ENCODE measurements at regions not wholly inside any gene's neighbourhood (a gene's known extent, or its start where the extent isn't known, plus 50 kb on each side); places are given as distances from the start of the nearest gene placed in this dataset.

DNA sequence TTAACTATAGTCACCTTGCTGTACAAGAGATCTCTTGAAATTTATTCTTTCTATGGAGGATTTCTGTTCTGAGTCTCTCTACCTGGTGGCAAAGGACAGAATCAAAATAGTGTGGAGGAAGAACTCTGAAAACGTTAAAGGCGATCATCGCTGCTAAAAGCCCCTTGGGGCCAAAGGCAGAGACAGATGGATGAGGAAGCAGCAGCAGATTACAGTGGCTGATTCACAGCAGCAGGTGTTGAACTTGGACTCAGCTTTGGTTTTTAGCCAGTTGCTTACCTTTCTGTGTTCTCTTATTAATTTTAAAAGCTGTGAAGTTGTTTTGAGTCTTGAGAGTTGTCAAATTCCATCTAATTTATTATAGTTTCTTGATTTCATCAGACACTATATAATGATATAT, 956.1 kb upstream of the GOT2 start:
- Histone ChIP-seq H3K4me3 (ENCODE audit: low read depth in 2 of 2, low read length in 1 of 2) (no peak overlapping the region), H3K79me2 (ENCODE audit: insufficient read depth) (no peaks in the 10 kb centered on the region), H3K4me2 (no peak overlapping the region), H3K36me3 (replicated peaks in 1 of 2; ENCODE audit: control insufficient read depth in 1 of 2, insufficient read depth in 2 of 2, low read length in 1 of 2) (no peaks in the 10 kb centered on the region), H3F3A (replicated peaks; ENCODE audit: insufficient read depth) (no peaks in the 10 kb centered on the region), H3K9me2 (no peaks in the 10 kb centered on the region), H4K20me1 (ENCODE audit: insufficient read depth) (no peaks in the 10 kb centered on the region), H3K9me3 (no peaks in the 10 kb centered on the region), H2AFZ (ENCODE audit: low read depth) (no peak overlapping the region), H3K9ac (no peak overlapping the region), H3K27ac (ENCODE audit: low read depth in 2 of 2, low read length in 1 of 2) (no peak overlapping the region), H3K27me3 (ENCODE audit: insufficient read depth) (no peaks in the 10 kb centered on the region), H3K4me1 (ENCODE audit: control insufficient read depth in 1 of 2, insufficient read depth in 2 of 2, low read depth in 1 of 2, low read length in 1 of 2) (no peaks in the 10 kb centered on the region)
- TF ChIP-seq, protein P1, sequence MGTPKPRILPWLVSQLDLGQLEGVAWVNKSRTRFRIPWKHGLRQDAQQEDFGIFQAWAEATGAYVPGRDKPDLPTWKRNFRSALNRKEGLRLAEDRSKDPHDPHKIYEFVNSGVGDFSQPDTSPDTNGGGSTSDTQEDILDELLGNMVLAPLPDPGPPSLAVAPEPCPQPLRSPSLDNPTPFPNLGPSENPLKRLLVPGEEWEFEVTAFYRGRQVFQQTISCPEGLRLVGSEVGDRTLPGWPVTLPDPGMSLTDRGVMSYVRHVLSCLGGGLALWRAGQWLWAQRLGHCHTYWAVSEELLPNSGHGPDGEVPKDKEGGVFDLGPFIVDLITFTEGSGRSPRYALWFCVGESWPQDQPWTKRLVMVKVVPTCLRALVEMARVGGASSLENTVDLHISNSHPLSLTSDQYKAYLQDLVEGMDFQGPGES (IDR thresholded peaks at IDR 0.05; ENCODE audit: low read depth, low read length) = no peak
- TF ChIP-seq NRF1 (IDR thresholded peaks at IDR 0.05; ENCODE audit: low read depth, low read length) (no peak), FOXM1 (IDR thresholded peaks at IDR 0.05; ENCODE audit: low read depth) (no peak), EZH2phosphoT487 (IDR thresholded peaks at IDR 0.05; ENCODE audit: borderline replicate concordance, low read depth) (no peak), EP300 (IDR thresholded peaks at IDR 0.05; ENCODE audit: borderline replicate concordance in 1 of 2, low read depth in 1 of 2, low read length in 1 of 2) (no peak), GABPA (IDR thresholded peaks at IDR 0.05; ENCODE audit: low read depth) (no peak), SMC3 (IDR thresholded peaks at IDR 0.05; ENCODE audit: low read depth, low read length) (no peak)
- TF ChIP-seq, protein P2, sequence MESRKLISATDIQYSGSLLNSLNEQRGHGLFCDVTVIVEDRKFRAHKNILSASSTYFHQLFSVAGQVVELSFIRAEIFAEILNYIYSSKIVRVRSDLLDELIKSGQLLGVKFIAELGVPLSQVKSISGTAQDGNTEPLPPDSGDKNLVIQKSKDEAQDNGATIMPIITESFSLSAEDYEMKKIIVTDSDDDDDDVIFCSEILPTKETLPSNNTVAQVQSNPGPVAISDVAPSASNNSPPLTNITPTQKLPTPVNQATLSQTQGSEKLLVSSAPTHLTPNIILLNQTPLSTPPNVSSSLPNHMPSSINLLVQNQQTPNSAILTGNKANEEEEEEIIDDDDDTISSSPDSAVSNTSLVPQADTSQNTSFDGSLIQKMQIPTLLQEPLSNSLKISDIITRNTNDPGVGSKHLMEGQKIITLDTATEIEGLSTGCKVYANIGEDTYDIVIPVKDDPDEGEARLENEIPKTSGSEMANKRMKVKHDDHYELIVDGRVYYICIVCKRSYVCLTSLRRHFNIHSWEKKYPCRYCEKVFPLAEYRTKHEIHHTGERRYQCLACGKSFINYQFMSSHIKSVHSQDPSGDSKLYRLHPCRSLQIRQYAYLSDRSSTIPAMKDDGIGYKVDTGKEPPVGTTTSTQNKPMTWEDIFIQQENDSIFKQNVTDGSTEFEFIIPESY (IDR thresholded peaks at IDR 0.05; ENCODE audit: borderline replicate concordance, low read depth) = no peak
- no peak for DNase-seq
- POLR2A ChIA-PET = no interaction called here
- WGBS (ENCODE audit: low lambda C conversion rate) = 43% methylated on average over 3 of the region's 3 CpGs
- CTCF ChIA-PET = no interaction called here

DNA sequence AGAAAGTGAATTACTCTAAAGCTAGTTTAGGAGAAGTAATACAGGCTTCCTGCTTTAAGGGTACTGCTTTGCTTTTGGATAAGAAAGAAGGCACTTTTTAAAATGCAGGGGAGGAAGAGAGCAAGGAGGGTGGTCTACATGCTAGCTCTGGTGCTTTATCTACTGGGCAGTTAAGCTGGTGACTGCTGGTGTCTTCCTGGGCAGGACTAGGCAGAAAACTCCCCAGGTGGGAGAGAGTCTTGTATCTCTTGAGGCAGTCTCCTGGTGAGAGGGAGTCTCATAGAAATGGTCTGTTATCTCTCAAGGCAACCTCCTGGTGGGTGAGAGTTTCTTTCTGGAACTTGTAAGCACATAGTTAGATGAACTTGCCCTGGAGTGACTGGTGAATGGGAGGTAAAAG, 953.9 kb upstream of the GOT2 start:
- TF ChIP-seq, protein P3, sequence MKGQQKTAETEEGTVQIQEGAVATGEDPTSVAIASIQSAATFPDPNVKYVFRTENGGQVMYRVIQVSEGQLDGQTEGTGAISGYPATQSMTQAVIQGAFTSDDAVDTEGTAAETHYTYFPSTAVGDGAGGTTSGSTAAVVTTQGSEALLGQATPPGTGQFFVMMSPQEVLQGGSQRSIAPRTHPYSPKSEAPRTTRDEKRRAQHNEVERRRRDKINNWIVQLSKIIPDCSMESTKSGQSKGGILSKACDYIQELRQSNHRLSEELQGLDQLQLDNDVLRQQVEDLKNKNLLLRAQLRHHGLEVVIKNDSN (IDR thresholded peaks at IDR 0.05; ENCODE audit: borderline replicate concordance, low read depth) = no peak
- TF ChIP-seq YY1 (IDR thresholded peaks at IDR 0.05; ENCODE audit: low read depth) = no peak
- no peak for TF ChIP-seq TAF1 (IDR thresholded peaks at IDR 0.05; ENCODE audit: borderline replicate concordance, low read depth, low read length)
- TF ChIP-seq, protein P2 (IDR thresholded peaks at IDR 0.05; ENCODE audit: borderline replicate concordance, low read depth) = no peak
- TF ChIP-seq RXRA (IDR thresholded peaks at IDR 0.05; ENCODE audit: borderline replicate concordance, low read depth) = no peak
- TF ChIP-seq NFIC (IDR thresholded peaks at IDR 0.05; ENCODE audit: borderline replicate concordance) = no peak
- no peak for TF ChIP-seq FOXM1 (IDR thresholded peaks at IDR 0.05; ENCODE audit: low read depth)
- TF ChIP-seq, protein P1 (IDR thresholded peaks at IDR 0.05; ENCODE audit: low read depth, low read length) = no peak
- Histone ChIP-seq H3K27ac (ENCODE audit: low read depth in 2 of 2, low read length in 1 of 2) (no peak overlapping the region), H3K79me2 (ENCODE audit: insufficient read depth) (no peaks in the 10 kb centered on the region), H3K9ac (no peak overlapping the region), H2AFZ (ENCODE audit: low read depth) (no peak overlapping the region), H3K4me3 (ENCODE audit: low read depth in 2 of 2, low read length in 1 of 2) (no peak overlapping the region), H3K27me3 (ENCODE audit: insufficient read depth) (no peaks in the 10 kb centered on the region), H3K9me2 (no peaks in the 10 kb centered on the region), H4K20me1 (ENCODE audit: insufficient read depth) (no peaks in the 10 kb centered on the region), H3F3A (replicated peaks; ENCODE audit: insufficient read depth) (no peaks in the 10 kb centered on the region), H3K36me3 (replicated peaks in 1 of 2; ENCODE audit: control insufficient read depth in 1 of 2, insufficient read depth in 2 of 2, low read length in 1 of 2) (no peaks in the 10 kb centered on the region), H3K9me3 (no peaks in the 10 kb centered on the region), H3K4me2 (no peak overlapping the region), H3K4me1 (ENCODE audit: control insufficient read depth in 1 of 2, insufficient read depth in 2 of 2, low read depth in 1 of 2, low read length in 1 of 2) (no peaks in the 10 kb centered on the region)
- no peak for DNase-seq
- ChIA-PET POLR2A (no interaction called here), CTCF (no interaction called here)

All from SK-N-SH (cell line).